Suppressor macrophage treated with lipopolysaccharide for 4 hours (primary cell): ENCODE measurements at regions not wholly inside any gene's neighbourhood (a gene's known extent, or its start where the extent isn't known, plus 50 kb on each side); places are given as distances from the start of the nearest gene placed in this dataset.

Source experiments
- DNase-seq: peaks from one replicate; pipeline ENCODE4 v3.0.0-alpha.2; 2020

DNA sequence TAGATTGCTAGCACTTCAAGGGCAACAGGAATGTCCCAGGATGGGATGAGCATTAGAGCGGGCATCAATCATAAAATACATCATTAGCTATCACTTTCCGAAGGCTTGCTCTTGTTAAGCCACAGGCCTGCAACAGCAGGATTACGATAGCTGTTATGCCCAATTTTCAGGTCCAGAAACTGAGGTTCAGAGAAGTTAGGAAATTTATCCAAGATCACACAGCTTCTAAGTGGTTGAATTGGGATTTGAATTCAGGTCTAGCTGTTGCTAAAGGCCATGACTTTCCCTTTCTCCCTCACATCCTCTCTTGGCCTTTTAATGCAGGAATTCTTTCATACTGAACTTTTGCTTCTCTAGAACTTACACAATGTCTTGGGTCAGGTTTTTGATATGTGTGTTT lies 119.4 kb upstream of the ERCC6L2 start:
- DNase-seq: no peak

DNA sequence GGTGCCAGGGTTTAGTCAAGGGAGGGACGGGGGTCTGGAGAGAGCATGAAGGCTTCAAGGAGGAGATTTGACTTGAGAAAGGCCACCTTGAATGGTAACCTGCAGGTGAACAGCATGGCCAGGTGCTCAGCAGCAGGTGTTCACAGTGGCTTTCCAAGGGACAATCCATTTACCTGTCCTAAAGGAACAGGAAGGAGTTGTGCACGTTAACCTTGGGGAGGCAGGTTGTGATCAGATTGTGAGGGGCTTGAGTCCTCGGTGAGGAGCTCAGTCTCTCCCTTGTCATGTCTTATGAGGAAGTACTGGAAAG lies 120.1 kb upstream of the ERCC6L2 start:
- DNase-seq: no peak

- no peak for DNase-seq
Observed at GRCh38 chr9:95754533-95755420, 120.7 kb upstream of the ERCC6L2 start.

GRCh38 chr9:95753762-95754465 lies 121.6 kb upstream of the ERCC6L2 start:
- no peak for DNase-seq

DNA sequence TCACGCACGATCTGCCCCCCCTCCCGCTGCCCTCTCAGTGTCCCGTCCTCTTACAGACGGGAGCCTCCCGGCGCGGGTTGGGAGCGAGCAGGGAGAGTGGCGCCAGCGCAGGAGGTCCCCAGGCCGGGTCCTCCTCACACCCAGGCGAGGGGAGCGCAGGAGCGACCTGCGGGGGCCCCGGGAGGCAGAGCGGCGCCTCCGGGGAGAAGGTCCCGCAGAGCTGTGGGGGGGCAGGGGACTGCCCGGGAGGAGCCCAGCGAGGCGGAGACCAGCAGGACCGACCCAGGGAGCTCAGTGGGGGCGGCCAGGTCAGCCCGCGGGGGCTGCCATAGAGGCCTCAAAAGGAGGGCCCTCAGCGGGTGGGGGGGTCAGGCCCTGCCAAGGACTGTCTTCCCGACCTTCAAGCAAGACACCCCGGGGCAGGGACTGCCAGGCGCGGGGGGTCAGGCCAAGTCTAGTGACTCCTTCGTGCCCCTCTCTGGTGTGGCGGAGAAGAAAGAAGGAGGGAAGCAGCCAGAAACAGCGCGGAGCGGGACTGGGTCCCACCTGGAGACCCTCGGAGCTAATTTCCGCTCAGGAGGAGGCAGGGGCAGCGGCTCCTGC lies 123.3 kb upstream of the ERCC6L2 start:
- DNase-seq: no peak

GRCh38 chr9:95751520-95751790 lies 124.0 kb upstream of the ERCC6L2 start:
- DNase-seq: no peak

GRCh38 chr9:95750725-95751519 lies 124.6 kb upstream of the ERCC6L2 start:
- DNase-seq: no peak

GRCh38 chr9:95749493-95749892 lies 126.0 kb upstream of the ERCC6L2 start:
- no peak for DNase-seq

DNA sequence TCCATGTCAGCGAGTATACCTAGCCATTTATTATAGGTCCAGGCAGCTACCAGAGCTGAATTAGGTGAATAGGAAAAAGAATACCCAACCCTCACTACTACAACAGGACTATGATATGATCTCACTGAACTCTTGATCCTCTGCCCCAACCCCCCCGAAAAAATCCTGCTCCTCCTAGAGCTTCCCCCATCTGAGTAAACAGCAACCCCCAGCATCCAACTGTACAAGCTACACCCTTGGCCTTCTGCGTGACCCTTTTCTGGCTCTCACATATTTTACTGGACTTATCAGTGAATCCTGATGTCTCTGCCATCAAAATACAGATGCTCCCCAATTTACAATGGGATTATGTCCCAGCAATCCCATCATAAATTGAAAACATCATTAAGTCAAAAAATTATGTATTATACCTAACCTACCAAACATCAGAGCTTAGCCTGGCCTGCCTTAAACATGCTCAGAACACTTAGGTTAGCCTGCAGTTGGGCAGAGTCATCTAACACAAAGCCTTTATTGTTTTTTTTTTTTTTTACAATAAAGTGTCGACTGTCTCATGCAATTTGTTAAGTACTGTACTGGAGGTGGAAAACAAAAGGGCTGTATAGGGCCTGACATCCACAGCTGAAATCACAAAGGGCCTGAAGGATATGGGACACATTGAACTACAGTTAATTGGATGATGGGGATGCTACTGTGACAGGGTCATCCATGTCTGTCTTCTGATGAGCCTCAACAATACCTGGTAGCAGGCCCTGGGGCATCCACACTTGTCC lies 128.9 kb upstream of the ERCC6L2 start:
- DNase-seq: no peak

GRCh38 chr9:95742821-95743220 lies 132.7 kb upstream of the ERCC6L2 start:
- DNase-seq: no peak

DNA sequence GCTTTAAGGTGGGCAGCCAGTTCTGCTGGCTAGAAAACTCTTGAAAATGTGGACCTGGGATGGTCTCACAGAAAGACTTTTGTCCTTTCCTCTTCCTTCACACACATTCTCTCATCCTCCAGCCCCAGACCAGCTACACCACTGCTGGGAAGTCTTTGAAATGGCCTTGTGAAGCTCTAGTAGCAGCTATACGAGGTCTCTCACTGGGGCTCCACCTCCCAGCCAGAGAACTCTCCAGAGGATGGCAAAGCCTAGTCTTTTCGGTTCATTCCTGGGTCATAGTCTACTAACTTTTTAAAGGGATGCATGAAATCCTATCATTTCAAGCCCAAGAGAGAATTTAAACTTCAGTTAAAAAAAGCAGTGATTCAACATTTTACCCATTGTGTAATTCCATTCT lies 133.9 kb upstream of the ERCC6L2 start:
- no peak for DNase-seq

DNA sequence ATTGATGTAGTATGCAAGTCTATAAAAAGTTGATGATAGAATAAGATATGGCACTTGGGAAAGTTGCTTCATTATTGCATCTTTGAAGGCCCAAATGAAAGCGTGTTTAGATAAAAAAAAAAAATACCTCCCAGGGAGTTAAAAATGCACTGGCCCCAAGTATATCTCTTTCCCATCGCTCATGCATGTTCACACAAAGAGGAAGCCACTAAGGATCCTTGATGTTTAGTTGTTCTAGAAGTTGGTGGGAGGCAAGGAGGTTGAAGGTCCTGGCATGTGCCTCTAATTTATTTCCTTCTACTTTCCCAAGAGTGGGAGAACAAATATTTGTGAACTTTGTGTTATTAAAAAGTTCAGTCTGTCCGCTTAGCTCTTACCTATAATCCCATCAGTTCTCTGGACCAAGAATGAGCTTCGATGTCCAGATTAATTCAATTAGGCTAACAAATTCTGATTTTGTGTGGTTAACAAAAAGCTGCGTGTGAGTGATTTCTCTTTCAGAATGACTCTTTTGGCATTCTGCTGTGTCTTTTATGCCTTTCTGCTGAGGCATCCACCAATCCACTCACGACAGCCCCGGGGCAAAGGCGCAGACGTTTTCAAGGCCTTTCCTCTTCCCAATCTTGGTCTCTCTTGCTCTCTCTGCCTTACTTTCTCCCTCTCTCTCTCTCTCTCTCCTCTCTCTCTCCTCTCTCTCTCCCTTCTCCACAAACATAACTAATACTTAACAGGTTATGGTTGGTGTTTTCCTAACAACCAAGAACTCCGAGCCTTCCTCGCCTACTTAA lies 135.1 kb upstream of the ERCC6L2 start:
- DNase-seq: no peak

DNA sequence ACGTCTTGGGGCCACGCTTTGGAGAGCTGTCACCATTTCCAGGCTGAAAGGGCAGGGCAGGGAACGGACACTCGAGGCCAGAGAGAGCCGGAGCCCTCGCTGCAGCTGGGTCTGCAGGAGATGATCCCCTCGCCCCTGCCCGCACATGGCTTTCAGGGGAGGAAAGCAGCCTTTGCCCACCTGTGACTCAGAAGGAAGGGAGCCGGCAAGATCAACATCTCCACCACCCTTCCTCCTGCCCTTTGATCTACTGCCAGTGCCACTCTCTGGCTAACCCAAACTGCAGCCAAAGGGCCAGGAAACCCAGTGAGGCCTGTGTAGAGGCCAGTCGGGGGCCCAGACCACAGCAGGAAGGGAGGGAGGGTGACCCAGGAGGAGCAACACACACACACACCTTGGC lies 137.1 kb upstream of the ERCC6L2 start:
- DNase-seq: no peak

DNA sequence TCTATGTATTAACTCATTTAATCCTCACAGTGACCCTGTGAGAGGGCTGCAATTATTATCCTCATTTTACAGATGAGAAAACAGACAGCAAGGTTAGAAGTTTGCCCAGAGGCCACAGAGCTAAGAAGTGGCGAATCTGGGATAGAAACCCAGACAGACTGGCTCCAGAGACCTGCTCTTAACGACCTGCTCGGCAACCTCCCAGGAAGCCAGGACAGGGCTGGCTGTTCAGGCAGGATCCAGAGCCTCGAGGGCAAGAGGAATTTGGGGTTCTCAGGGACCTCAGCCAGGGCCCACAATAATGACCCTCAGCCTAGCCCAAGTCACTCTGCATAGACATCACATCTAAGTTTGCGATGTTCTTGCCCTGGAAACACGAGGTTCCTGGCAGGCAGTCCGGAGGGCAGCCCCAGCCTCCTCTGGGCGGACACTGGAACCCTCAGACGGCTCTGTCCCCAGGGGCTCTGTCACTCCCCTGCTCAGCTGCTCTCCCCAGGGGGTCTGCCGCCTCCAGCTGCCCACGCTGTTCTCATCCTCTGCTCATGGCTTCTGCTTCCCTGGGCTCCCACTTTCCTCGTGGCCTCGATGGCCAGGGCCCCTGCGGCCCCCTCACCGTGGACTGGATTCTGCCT lies 138.5 kb upstream of the ERCC6L2 start:
- DNase-seq: no peak

DNA sequence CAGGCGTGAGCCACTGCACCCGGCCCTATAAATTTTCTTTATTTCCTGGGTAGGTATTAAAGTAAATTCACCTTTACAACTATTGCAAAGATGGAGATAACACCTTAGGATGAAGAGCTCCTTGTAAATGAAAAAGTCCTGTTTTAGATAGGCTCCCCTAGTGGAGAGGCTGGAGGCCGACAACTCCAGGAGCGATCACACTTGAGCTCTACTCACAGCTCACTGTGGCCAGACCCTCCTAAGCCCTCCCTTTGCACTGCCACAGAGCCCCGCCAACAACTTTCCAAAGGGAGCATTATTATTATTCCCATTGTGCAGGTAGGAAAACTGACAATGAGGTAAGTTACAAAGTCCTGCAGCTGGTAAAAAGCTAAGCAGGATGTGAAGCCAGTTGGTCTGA lies 139.1 kb upstream of the ERCC6L2 start:
- no peak for DNase-seq

DNA sequence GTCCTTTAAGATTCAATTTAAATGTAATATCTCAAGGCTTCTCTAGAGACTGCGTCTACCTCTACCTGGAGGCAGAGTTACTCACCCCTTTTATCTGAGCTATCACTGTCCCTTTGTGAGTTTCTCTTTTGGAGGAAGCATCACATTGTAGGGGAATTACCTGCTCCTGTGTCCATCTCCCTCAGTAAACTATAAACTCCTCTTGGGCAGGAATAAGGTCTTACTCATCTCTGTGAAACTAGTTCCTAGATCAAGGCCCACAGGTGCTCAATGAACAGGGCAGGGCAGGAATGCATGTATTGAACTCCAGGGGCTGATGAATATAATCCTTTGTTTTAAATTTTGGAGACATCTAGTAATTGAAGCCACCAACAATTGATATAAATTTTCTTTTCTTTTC lies 139.8 kb upstream of the ERCC6L2 start:
- no peak for DNase-seq

DNA sequence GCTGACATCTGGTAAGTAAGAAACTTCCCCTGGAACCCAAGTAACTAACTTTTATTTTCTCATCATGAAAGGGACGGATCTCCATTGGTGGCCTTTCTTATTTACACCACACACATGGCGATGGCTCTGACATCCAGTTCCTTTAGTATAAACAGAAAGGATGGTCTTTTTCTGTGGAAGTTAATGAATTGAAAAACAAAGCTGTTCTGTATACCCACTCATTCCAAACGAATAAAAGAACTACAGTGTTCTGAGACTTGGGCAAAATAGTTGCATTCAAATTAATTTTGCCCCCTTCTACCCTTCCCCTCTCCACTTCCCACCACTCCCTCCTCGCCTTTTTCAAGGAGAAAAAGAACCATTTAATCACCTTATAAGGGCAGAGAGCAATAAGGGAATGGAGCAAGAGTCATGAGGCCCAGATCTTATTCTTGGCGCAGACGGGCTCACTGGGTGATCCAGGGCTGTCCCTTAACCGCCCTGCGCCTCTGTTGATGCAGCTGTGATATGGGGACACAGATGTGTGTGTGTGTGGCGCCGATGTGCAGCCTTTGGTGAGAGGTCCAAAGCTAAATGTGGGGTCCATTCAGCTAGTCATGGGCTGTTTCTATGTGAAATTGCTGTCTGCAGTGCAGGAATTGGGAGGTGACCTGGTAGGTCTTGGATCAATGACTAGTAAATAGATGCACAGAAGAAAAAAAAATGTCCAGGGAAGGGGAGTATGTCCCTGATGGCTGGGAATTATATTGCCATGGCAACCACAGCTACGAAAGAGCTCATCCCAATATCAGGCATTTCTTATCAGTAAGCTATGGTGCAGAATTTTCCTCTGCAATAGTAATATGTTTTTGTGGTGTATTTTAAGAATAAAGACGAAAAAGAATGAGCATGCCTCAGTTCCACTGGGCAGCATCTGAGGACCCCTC lies 141.5 kb upstream of the ERCC6L2 start:
- no peak for DNase-seq

GRCh38 chr9:95732802-95733688 lies 142.4 kb upstream of the ERCC6L2 start:
- DNase-seq: no peak

GRCh38 chr9:95731876-95732275 lies 143.6 kb upstream of the ERCC6L2 start:
- DNase-seq: no peak
